Common myeloid progenitor, CD34-positive (primary cell): ENCODE measurements at regions not wholly inside any gene's neighbourhood (a gene's known extent, or its start where the extent isn't known, plus 50 kb on each side); places are given as distances from the start of the nearest gene placed in this dataset.
A peak's percentile ranks its signal among the peaks of the same experiment; 100 is the strongest.

Source experiments
- CTCF ChIA-PET: fragments of 350-600 bp; sonication (Branson Sonifier 250); formaldehyde crosslinking; loops from one replicate; lab custom pipeline; 2021; ENCODE audit warnings: antibody characterized with exemption; lab: Charles Lee
- POLR2A ChIA-PET: fragments of 350-600 bp; sonication (Branson Sonifier 250); formaldehyde crosslinking; loops from one replicate; lab custom pipeline; 2021; ENCODE audit warnings: antibody characterized with exemption; lab: Charles Lee
- DNase-seq, 3 donors: peaks; one replicate each; pipeline versions ENCODE4 v3.0.0 to v3.0.0-alpha.2; 2013
- H3K27ac ChIP-seq, 2 experiments: 1 replicate in 1 of 2; 2 replicates in 1 of 2; pipeline ENCODE4 v1.7.0; 2013; ENCODE audit warnings: inconsistent platforms in 2 of 2, low read length in 2 of 2, mild to moderate bottlenecking in 2 of 2, low read depth in 1 of 2, moderate library complexity in 1 of 2; ENCODE audit not compliant: severe bottlenecking in 2 of 2, insufficient read depth in 1 of 2, poor library complexity in 1 of 2
- H3K27me3 ChIP-seq, 5 experiments: replicated peaks in 2 of 5; 1 replicate in 3 of 5; 2 replicates in 2 of 5; pipeline versions ENCODE4 v1.6.1 to v1.7.0; 2013; ENCODE audit warnings: low read length in 4 of 5, mild to moderate bottlenecking in 2 of 5, moderate library complexity in 2 of 5, inconsistent platforms in 1 of 5; ENCODE audit not compliant: insufficient read depth in 5 of 5, control insufficient read depth in 4 of 5
- H3K36me3 ChIP-seq, 4 experiments: 1 replicate in 2 of 4; 2 replicates in 2 of 4; pipeline versions ENCODE4 v1.6.1 to v1.7.0; 2013; ENCODE audit warnings: low read length in 3 of 4, control low read depth in 1 of 4, mild to moderate bottlenecking in 1 of 4; ENCODE audit not compliant: control insufficient read depth in 4 of 4, insufficient read depth in 4 of 4
- H3K4me1 ChIP-seq, 4 experiments: 1 replicate in 3 of 4; 2 replicates in 1 of 4; pipeline versions ENCODE4 v1.6.1 to v1.7.1; 2013; ENCODE audit warnings: low read length in 3 of 4, mild to moderate bottlenecking in 3 of 4, control low read depth in 1 of 4, inconsistent platforms in 1 of 4, moderate library complexity in 1 of 4; ENCODE audit not compliant: control insufficient read depth in 4 of 4, insufficient read depth in 4 of 4; ENCODE audit errors: control extremely low read depth in 1 of 4
- H3K4me3 ChIP-seq, 7 experiments: 1 replicate in 4 of 7; 2 replicates in 3 of 7; pipeline versions ENCODE4 v1.5.1 to v1.7.0; 2013; ENCODE audit warnings: mild to moderate bottlenecking in 7 of 7, low read length in 6 of 7, moderate library complexity in 6 of 7, inconsistent platforms in 2 of 7, low read depth in 2 of 7, control low read depth in 1 of 7; ENCODE audit not compliant: insufficient read depth in 4 of 7, control insufficient read depth in 1 of 7; ENCODE audit errors: extremely low read depth in 1 of 7
- H3K9me3 ChIP-seq, 5 experiments: 1 replicate in 4 of 5; 2 replicates in 1 of 5; pipeline versions ENCODE4 v1.6.1 to v1.7.1; 2013; ENCODE audit warnings: low read length in 4 of 5, mild to moderate bottlenecking in 2 of 5, inconsistent platforms in 1 of 5, low read depth in 1 of 5, moderate library complexity in 1 of 5; ENCODE audit not compliant: control insufficient read depth in 4 of 5, insufficient read depth in 2 of 5; ENCODE audit errors: control extremely low read depth in 1 of 5
- WGBS: methylation state at CpG from one replicate; pipeline ENCODE4 v1.1.5; 2013; ENCODE audit not compliant: insufficient coverage; 5-methylcytosine and 5-hydroxymethylcytosine counted together

DNA sequence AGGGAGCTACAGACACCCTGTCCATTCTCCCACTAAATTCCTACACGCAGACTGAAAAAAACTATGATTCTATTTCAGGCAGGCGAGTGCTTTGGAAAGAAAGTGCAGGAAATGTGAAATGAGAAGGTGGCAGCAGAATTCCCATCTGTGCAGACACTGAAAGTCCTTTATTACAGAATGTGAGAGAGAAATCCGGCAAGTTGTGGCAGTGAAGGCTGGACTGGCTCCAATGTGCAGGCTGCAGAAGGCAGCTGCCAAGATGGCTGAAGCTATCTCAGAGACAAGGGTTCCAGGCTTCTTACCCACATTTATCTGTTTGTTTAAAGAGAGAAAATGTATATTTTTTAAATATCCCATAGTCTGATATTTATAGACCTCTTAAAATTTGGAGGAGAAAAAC lies 161.8 kb upstream of the VLDLR start:
- CTCF ChIA-PET, result no interaction called here

DNA sequence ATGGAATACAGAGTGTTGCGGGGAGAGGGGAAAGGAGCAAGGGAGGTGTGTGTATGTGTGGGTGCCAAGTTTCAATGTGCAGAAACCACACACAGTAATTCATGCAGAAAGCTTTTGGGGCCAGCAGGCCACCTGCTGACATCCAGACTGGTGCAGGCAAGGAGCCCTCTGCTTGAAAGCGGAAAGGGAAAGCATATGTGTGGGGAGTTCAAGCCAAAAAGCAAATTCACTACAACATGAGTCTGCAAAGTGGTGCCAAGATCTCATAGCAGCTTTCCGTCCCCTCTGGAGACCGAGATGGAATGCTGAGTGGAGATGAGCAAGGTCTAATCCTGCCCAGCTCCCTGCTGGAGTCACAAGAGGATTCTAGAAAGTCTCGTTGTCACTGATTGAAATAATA lies 159.7 kb upstream of the VLDLR start:
- CTCF ChIA-PET, result no interaction called here
- no peak overlapping the region for H3K4me3 ChIP-seq
- peaks cover 0 to 3% (median 0%) of the 10 kb centered on the region in 5 experiments for H3K27me3 ChIP-seq
- H3K9me3 ChIP-seq, result peaks cover 0 to 6% (median 0%) of the 10 kb centered on the region in 5 experiments
- DNase-seq, result no peak
- no peaks in the 10 kb centered on the region for H3K36me3 ChIP-seq
- H3K4me1 ChIP-seq, result no peaks in the 10 kb centered on the region
- POLR2A ChIA-PET, result no interaction called here
- no peak overlapping the region for H3K27ac ChIP-seq
- WGBS, result 100% methylated on average over 3 of the region's 5 CpGs

More for the DNA sequence above, 161.8 kb upstream of the VLDLR start:
- H3K27ac ChIP-seq, result no peak overlapping the region
- POLR2A ChIA-PET, result no interaction called here
- H3K36me3 ChIP-seq, result no peaks in the 10 kb centered on the region
- H3K9me3 ChIP-seq, result peaks cover 0 to 6% (median 0%) of the 10 kb centered on the region in 5 experiments
- peaks cover 0 to 3% (median 2%) of the 10 kb centered on the region in 5 experiments for H3K27me3 ChIP-seq
- no peak overlapping the region for H3K4me3 ChIP-seq
- H3K4me1 ChIP-seq, result no peaks in the 10 kb centered on the region
- 100% methylated on average over 2 of the region's 3 CpGs for WGBS
- no peak for DNase-seq

DNA sequence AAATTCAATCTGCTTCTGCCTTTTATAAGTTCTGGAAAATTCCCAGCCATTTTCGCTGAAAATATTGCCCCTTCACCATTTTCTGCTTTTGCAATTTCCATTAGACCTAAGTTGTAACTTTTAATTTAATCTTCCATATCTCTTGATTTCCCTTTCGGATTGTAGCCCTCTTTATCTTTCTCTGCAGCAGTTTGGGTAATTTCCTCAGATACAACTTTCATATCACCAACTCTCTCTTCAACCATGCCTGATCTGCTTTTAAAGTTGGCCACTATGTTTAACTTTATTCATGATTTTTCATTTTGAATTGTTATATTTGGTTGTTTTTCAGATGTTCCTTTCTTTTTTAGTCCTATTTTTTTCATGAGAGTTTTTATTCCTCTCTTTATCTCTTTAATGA lies 157.0 kb upstream of the VLDLR start:
- H3K4me1 ChIP-seq, result peaks cover 0 to 2% (median 0%) of the 10 kb centered on the region in 4 experiments
- H3K9me3 ChIP-seq, result peaks cover 0 to 6% (median 0%) of the 10 kb centered on the region in 5 experiments
- ChIA-PET POLR2A (no interaction called here), CTCF (no interaction called here)
- H3K27ac ChIP-seq, result no peak overlapping the region
- no peak overlapping the region for H3K4me3 ChIP-seq
- DNase-seq, result no peak
- H3K36me3 ChIP-seq, result no peaks in the 10 kb centered on the region
- 100% methylated on average over 2 of the region's 2 CpGs for WGBS
- H3K27me3 ChIP-seq, result peaks cover 0 to 3% (median 0%) of the 10 kb centered on the region in 5 experiments

GRCh38 chr9:2465516-2465915 lies 156.1 kb upstream of the VLDLR start:
- ChIA-PET CTCF (interaction anchor here (0.7 kb wide), 1 partner anchor 60 kb away, joined by 3 read pairs; no protein-coding TSS in a partner anchor), POLR2A (no interaction called here)
- H3K4me3 ChIP-seq, result no peak overlapping the region
- H3K27ac ChIP-seq, result no peak overlapping the region
- WGBS, result no CpG with 5 or more reads among the region's 2 CpGs
- no peak for DNase-seq
- peaks cover 0 to 3% (median 0%) of the 10 kb centered on the region in 4 experiments for H3K4me1 ChIP-seq
- no peaks in the 10 kb centered on the region for H3K36me3 ChIP-seq
- peaks cover 0 to 6% (median 0%) of the 10 kb centered on the region in 5 experiments for H3K9me3 ChIP-seq
- H3K27me3 ChIP-seq, result peaks cover 0 to 2% (median 0%) of the 10 kb centered on the region in 5 experiments

GRCh38 chr9:2465921-2466460 lies 155.6 kb upstream of the VLDLR start:
- no peak for DNase-seq
- Histone ChIP-seq H3K4me1 (peaks cover 0 to 3% (median 0%) of the 10 kb centered on the region in 4 experiments), H3K36me3 (no peaks in the 10 kb centered on the region), H3K27me3 (peaks cover 0 to 2% (median 0%) of the 10 kb centered on the region in 5 experiments), H3K4me3 (no peak overlapping the region), H3K9me3 (peaks cover 0 to 6% (median 0%) of the 10 kb centered on the region in 5 experiments), H3K27ac (no peak overlapping the region)
- POLR2A ChIA-PET, result no interaction called here
- WGBS, result no CpG with 5 or more reads among the region's 1 CpG
- CTCF ChIA-PET, result interaction anchor here (0.6 to 0.7 kb wide), 2 partner anchors 10 to 59 kb away, joined by 3 read pairs; no protein-coding TSS in a partner anchor

DNA sequence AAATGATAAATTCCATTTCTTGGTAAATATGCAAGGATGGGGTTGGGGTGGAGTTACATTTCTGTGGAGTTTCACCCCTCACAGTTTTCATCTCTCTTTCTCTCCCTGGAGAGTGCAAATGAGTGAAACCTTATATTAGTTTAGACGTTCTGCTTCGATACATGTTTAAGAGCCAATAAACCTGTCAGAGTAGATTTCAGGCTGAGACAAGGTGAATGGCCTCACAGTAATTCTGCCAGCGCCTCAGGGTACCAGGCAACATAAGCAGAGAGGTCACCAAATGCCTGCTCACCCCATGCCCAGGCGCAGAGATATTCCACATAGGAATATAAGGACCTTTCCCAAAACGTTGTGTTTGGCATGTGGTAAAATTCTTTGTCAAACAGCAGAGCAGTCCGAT lies 154.9 kb upstream of the VLDLR start:
- Histone ChIP-seq H3K27ac (no peak overlapping the region), H3K4me1 (peaks cover 0 to 3% (median 0%) of the 10 kb centered on the region in 4 experiments), H3K4me3 (no peak overlapping the region), H3K27me3 (peaks cover 0 to 2% (median 0%) of the 10 kb centered on the region in 5 experiments), H3K36me3 (no peaks in the 10 kb centered on the region), H3K9me3 (peaks cover 0 to 6% (median 0%) of the 10 kb centered on the region in 5 experiments)
- POLR2A ChIA-PET, result no interaction called here
- 85% methylated on average over 5 of the region's 6 CpGs for WGBS
- DNase-seq, result no peak
- CTCF ChIA-PET, result no interaction called here

GRCh38 chr9:2469681-2470221 lies 151.8 kb upstream of the VLDLR start:
- CTCF ChIA-PET, result no interaction called here

More at GRCh38 chr9:2469681-2470221, 151.8 kb upstream of the VLDLR start:
- peaks cover 0 to 3% (median 0%) of the 10 kb centered on the region in 4 experiments for H3K4me1 ChIP-seq
- no peak overlapping the region for H3K4me3 ChIP-seq
- WGBS, result 56% methylated on average over 5 of the region's 6 CpGs
- H3K27ac ChIP-seq, result no peak overlapping the region
- POLR2A ChIA-PET, result interaction anchor here (0.6 kb wide), 1 partner anchor 1901 kb away, joined by 3 read pairs; no protein-coding TSS in a partner anchor
- DNase-seq, result peak; percentile 10 to 33 (median 28)
- H3K9me3 ChIP-seq, result no peaks in the 10 kb centered on the region
- peaks cover 0 to 3% (median 0%) of the 10 kb centered on the region in 5 experiments for H3K27me3 ChIP-seq
- H3K36me3 ChIP-seq, result no peaks in the 10 kb centered on the region
